NOMO-1 treated with dmso at 0.1 percent for 144 hours (cell line): ENCODE measurements at regions not wholly inside any gene's neighbourhood (a gene's known extent, or its start where the extent isn't known, plus 50 kb on each side); places are given as distances from the start of the nearest gene placed in this dataset.
"Not testable (repeated sequence)": the region's sequence is repeated elsewhere in the genome, so short reads cannot be mapped to it uniquely, and the experiment has no call there.

Experiments
- DNase-seq: peaks from one replicate; lab custom pipeline; 2025; ENCODE audit not compliant: unreplicated experiment; lab: John Stamatoyannopoulos, UW

DNA sequence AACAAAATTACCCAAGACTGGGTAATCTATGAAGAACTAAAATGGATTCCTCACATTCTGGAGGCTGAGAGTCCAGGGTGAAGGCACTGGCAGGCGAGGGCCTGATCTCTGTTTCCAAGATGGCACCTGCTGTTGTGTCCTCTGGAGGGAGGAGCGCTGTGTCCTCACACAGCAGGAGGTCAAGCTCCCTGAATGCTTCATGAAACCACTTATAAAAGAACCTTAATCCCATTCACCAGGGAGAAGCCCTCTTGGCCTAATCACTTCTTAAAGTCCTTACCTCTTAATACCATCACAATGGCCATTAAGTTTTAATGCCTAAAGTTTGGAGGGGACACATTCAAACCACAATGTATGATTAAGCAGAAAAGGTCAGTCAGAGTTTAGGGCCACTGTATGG is 172.4 kb downstream of the EMP1 start:
- no peak for DNase-seq

DNA sequence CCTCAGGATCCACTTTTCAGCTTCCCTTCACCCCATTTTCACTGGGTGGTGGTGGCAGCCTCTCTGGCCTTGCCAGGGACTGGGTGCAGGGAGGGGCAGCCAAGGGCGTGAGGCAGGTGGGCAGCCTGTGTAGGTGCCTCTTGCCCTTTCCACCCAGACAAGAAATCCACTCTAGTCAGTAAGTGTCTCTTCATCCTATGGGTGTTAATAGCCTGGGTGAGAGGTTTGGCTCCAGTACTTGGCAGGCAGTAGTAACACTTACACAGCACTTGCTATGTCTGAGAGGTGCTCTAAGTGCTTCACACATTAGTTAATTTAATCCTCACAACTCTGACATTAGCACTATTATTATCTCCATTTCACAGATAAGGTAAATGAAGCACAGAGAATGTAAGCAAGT is 171.9 kb downstream of the EMP1 start:
- no peak for DNase-seq

DNA sequence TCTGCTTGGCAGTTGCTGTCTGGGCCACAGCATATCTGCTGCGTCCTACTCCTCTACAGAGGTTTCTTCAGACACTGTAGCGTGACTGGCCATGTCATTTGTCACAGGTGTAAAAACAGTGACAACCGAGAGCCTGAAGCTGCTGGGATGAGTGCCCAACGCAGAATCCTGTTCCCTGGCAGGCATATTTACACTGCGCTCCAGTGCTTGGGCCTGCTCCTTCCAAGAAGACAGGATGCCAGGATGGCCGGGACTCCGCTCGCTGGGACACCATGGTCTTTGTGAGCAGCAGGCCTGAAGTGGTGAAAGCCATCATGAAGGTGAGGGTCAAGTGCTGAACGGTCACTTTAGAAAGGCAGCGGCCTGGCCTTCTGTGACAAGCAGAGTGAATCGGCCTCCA is 171.4 kb downstream of the EMP1 start:
- DNase-seq: no peak

DNA sequence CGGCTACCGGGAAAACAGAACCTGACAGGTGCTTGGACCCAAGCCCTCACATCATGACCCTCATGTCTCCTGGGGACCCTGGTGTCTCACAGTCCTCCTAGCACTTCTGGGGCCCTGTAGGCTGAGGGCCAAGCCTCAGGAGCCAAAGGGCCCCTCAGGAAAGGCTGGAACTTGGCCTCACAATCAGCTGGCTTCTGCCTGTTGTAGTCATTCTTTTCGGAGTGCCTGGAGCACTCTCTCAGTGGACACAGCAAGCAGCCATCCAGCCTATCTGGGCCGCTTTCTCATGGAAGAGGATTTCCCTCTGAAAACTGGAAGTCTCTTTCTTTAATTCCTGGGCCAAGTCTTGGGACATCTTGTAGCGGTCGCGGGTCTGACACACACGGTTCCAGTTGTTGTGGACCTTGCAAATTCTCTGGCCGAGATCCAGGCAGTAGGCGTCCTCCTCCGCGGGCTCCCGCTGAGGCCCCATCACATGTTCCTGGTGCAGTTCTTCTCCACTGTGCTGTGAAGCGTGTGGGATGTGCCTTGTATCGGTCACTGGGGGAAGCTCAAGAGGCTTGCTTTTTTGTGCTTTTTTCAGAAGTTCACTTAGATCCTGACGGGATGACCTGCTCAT is 169.3 kb downstream of the EMP1 start:
- DNase-seq: no peak

DNA sequence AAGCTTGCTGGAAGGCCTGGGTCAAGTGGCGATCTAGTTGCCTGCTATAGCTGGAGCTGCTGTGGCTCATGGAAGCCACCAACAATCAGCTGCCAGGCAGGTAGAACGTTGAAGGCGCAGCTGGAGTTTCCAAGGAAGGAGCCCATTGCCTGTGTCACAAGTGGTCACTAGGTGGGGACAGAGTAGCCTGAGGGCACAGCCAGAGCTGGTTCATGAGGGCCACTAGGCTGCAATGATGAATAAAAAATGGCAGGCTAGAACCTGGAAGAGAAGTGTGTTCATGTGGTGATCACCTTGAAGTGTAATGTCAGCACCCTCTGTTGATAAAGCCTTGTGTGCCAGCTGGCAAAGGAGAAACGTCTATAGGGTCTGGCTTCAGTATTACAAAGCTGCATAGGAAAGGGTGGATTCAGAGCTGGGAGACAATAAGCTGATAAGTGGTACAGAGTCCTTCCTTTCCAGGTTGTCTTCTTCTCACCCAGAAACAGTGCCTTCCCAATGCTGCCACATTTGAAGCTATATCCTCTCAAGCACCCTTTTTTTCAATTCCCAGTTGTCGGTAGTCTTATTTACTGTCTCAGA is 165.8 kb downstream of the EMP1 start:
- DNase-seq: no peak

DNA sequence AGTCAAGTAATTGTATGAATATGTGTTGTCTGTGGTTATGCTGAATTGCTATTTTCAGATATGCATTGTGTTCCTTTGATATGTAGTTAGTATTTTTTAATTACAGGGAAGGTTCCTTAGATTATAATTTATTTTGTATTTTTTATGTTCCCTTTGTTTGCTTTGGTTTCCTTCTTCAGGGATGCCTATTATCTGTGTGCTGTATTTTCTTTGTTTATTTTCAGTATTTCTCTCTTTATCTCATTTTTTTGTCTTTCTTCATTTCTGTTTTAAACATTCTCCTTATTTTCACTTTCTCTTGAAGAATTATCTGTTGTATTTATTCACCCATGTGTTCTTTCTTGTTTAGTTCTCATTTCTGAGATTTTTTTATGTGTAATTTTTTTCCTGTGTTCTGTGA is 163.1 kb downstream of the EMP1 start:
- DNase-seq: no peak

DNA sequence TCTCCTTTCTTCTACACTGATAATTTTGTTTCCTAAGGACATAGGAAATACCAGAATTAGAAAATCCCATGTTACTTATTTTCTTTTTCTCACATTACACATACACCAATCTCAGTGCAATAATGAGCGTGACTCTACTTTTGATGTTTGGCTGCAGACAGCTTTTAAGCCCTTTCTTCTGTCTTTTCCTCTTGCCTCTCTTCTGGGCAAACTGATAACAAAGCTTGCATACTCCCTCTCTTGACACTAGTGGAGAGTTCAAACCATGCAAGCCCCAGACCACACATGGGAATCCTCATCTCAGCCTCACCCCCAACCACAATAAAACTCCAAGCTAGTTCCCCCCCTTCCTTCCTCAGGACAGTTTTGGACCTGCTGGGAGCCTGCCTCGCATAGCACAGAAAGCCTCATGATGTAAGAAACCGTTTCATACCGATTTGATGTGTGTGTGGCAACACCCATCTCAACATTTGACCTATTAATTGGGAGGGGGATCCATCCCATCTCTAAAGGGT is 161.9 kb downstream of the EMP1 start:
- no peak for DNase-seq

DNA sequence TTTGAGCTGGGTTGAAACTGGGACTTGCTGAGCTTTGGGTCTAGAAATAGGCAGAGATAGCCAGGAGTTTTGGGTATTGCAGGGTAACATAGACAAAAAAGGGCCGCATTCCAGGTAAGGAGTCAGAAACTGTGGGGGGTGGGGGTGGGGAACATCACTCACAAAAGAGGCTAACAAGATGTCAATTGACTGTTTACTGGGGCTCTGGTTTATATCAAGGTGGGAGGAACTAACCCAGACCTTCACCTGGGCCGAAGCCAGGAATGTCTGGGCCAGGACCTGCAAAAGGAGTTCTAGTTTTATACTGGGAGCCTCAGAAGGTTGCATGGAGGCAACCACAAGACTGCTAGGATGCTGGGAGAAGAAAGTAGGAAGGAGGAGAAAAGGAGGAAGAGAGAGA is 154.4 kb downstream of the EMP1 start:
- no peak for DNase-seq

DNA sequence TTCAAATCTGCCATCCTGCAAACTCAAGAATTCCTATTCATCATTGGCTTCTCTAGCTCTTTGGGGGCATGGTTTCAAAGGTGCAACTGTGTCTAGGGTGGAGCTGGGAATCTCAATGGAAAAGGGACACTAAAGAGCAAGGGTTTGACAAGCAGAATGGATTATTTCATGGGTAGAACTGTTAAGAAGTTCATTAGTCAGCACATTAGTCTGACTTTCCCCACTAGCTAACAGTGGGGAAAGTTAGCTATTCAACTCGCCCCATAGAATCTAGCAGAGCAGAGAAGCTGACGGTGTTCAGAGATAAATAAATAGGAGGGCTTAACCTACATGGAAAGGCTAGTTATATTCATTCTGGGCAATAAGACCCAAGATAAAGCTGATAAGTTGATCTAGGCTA is 153.9 kb downstream of the EMP1 start:
- DNase-seq: no peak

DNA sequence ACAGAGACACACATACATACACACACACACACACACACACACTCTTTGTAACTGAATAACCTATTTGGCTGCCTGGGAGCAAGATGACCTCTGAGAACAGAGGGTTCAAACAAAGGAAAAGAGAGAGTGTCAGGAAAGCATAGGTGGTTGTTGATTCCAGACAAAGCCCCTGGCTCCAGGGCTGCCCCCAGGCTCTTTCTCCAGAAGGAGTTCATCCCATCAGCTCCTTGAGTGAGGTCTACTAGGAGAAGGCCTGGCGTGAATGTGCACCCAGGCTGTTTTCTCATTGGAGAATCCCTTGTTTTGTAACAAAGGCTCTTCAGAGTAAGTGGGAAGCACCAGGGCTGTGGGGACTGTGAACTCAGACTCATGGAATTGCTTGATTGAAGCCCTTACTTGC is 151.9 kb downstream of the EMP1 start:
- DNase-seq: no peak

DNA sequence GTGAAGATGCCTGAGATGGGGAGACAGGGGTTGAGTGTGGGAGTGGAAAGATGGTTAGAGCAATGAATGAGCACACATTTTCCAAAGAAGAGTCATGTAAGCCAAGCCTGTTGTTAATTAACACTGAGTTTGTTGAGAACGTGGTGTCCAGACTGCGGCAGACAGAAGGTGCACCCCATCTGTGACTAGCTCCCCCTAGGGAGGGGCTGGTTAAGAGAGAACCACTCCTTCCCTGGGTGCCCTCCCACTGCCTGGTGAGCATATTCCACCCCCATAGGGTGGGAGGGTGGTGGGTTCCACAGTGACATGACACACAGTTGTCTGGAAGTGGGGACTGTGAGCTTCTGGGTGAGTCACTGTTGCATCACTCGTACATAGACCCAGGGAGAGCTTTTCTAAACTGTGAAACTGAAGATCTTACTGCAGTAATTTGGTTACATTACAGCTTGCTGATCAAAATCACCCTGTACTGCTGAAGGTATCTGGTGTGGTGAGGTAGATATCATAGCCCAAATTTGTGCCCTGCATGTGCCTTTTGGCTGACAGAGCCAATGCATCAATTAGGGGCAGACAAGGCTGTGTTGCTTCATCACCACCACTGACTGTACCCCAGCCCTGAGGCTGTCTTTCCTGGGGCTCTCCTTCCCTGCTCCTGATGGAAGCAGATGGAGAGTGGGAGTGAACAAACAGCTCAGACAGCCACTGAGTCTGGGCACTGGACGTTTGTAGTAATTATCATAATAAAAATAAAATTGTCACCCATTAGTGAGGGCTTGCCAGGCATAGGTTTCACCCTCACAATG is 150.9 kb downstream of the EMP1 start:
- no peak for DNase-seq

DNA sequence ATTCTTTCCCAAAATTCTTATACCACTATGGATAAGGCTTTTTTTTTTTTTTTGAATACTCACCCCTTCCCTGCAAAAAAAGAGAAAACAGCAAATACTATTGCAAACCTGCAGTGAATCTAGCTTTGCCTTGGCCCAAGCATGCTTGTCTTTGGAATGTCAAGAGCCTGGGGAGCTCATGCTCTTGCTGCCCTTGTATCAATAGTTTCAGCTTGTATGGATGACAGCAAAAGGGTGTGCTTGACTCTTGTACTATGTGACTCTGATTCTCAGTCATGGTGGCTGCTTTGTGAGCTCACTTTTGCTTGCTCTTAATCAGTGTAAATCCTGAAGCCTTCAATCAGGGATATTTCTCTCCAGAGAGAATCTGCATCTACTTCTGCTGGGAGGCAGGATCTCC is 149.2 kb downstream of the EMP1 start:
- no peak for DNase-seq

DNA sequence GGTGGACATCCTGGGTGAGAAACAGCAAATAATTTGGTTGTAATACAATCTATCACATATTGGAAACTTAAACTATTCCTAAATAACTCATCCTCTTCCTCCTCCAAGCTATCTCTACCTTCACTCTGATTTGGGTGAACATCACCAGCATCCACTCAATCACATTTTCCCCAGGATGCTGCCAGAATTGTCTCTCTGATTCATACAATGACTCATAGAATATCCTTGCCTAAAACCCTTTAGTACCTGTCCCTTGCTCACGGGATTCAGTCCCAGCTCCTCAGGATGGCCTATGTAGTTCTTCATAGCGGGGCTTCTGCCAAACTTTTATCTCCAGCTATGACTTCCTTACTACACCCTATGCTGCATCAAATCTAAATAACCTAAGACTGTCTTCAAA is 146.8 kb downstream of the EMP1 start:
- DNase-seq: no peak

DNA sequence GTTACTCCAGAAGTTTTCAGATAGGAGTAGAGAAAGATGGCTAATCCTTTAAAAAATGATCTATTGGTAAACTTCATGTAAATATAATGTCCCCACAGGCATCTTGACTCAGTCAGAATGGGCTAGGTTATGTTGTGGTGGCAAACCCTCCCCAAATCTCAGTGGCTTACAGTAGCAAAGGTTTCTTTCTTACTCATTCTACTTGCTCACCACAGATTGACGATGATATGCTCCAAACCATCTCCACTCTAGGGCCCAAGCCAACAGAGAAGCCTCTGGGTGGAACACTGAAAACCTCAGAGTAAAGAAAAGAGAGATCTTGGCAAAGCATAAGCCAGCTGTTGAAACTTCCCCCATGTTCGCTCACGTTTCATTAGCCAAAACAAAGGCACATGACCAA is 146.4 kb downstream of the EMP1 start:
- DNase-seq: no peak

DNA sequence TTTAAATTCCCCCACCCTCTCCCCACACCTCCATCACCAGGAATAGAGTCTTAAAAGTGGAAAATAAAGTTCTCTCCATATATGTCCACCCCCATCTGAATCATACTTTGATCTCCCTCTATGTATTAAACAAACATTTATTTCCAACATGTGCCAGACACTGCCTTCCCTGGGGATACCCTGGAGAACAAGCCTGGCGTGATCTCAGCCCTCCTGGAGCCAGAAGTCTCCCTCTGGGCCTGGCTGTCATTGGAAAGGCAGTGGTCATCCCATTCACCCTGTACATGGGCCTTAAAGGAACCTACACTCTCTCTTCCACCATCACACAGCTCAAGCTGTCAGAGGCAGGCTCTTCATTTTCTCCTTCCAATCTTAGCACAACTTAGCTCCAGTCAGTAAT is 143.6 kb downstream of the EMP1 start:
- no peak for DNase-seq

DNA sequence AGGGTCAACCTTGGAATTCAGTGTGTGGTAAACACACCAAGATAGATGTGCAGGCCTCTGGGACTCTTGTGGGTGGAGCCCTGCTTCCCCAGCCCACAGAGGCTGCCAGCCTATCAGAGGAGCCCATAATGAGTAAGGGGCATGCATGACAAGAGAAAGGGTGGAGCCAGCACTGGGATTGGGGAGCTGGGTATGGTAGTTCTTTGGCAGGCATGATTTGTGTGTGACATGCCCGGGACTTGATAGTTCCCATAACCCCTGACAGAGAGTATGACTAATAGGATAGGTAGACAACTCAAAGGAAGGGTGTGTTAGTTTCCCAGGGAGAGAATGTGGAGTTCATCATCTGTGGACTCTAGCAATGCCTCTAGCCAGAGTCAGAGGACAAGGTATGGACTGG is 143.0 kb downstream of the EMP1 start:
- no peak for DNase-seq

DNA sequence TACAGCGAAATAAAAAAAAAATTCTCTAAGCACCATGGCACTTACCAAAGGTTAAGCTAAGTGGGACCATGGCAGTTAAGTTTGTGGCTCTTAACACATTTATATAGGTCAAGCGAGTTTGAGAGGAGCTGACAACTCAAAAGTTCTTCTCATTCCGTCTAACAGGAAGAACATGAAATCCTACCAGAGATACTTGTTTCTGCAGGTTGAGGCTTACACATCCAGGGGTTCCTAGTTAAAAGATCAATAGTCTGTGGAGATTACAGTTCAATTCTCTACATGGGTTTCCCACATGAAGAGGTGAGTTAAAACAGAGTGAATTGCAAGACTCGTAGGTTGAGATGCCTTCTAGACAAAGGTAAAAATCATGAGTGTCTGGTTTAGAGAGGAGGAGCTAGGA is 142.6 kb downstream of the EMP1 start:
- no peak for DNase-seq

DNA sequence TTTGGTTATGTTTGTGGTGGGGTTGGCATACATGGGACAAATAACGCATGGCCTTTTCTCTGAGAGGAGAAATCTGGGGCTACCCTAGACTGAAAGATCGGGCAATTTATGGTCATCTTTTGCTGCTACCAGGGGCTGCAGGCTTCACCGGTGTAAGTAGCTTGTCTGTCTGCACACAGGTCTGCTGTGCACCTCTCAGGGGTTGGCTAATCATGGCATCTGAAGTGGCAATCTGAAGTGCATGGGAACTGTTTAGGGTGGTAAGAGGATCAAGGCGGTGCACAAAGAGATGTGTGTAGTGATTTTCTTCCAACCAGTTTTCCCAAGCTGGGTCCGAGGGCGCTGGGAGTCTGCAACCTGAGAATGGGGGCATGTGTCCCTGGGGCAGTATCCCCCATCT is 141.3 kb downstream of the EMP1 start:
- DNase-seq: no peak

DNA sequence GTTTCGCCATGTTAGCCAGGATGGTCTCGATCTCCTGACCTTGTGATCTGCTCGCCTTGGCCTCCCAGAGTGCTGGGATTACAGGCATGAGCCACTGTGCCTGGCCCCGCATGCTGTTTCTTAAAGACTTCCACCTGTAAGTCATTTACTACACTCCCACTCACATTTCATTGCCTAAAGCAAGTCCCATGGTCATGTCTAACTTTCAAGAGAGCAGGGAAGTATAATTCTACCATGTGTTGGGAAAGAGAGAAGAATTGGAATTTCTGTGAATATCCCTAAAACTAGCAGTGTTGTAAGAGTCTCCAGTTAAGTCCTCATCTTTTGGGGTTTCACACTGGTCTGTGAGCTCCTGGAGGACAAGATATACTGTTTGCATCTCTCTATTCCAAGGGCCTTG is 139.7 kb downstream of the EMP1 start:
- DNase-seq: no peak

DNA sequence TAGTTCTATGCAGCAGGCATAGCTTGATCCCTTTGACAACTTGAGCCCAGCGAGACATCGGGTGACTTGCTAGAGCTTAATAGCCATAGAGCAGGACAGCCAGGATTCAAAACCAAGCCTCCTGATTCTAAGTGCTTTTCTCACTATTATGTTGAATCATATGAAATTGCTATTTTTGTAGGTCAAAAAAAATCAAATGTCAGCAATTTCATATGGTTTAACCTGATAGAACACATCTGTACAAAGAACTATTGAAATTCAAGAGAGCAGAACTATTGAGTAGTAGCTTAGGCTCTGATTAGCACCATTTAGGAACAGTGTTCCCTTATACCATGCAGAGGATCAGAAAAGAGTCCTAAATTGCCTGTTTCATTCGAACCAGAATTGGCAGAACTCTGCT is 132.0 kb downstream of the EMP1 start:
- DNase-seq: no peak

DNA sequence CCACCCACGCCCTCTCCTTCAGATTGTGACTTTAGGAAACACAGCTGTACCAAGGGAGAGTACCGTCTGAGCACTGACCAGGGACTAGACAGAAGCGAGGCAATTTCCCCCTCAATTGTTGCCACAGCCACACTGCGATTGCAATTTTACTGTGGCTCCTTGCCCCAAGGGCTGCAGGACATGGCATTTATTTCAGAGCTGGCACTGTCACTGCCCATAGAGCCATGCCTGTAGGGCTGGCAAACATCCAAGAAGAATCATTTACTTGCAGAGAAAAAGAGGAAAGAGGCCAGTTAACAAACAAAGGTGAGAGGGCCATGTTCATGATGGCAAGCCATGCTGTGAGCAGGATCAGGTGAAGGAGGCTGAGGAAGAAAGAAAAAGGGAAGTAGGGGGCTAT is 129.6 kb downstream of the EMP1 start:
- no peak for DNase-seq

DNA sequence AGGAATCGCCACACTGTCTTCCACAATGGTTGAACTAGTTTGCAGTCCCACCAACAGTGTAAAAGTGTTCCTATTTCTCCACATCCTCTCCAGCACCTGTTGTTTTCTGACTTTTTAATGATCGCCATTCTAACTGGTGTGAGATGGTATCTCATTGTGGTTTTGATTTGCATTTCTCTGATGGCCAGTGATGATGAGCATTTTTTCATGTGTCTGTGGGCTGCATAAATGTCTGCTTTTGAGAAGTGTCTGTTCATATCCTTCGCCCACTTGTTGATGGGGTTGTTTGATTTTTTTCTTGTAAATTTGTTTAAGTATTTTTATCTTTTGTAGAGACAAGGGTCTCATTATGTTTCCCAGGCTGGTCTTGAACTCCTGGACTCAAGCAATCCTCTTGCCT is 128.5 kb downstream of the EMP1 start:
- DNase-seq: not testable (repeated sequence)
